Calu3 (cell line): ENCODE measurements at regions not wholly inside any gene's neighbourhood (a gene's known extent, or its start where the extent isn't known, plus 50 kb on each side); places are given as distances from the start of the nearest gene placed in this dataset.
A peak's percentile ranks its signal among the peaks of the same experiment; 100 is the strongest.

Experiments
- BruUV-seq: library from RNA; stranded (reverse); fragments of 400-500 nt; replicated peaks from 2 replicates; lab custom pipeline; 2021; lab: Mats Ljungman, UMichigan
- CTCF ChIA-PET: fragments of 300-600 bp; sonication (Branson Sonifier 250); formaldehyde crosslinking; loops from one replicate; lab custom pipeline; 2022; ENCODE audit warnings: antibody characterized with exemption; lab: Charles Lee
- DNase-seq: peaks from one replicate; pipeline ENCODE4 v3.0.0; 2022
- H3K27ac Mint-ChIP-seq: one replicate; pipeline ENCODE4 v1.8.0; 2022; ENCODE audit warnings: mixed read lengths; ENCODE audit not compliant: unreplicated experiment
- H3K27me3 Mint-ChIP-seq: one replicate; pipeline ENCODE4 v1.8.0; 2022; ENCODE audit warnings: mixed read lengths; ENCODE audit not compliant: unreplicated experiment
- H3K36me3 Mint-ChIP-seq: one replicate; pipeline ENCODE4 v1.8.0; 2022; ENCODE audit warnings: mild to moderate bottlenecking, moderate library complexity, mixed read lengths; ENCODE audit not compliant: insufficient read depth, unreplicated experiment
- H3K4me1 Mint-ChIP-seq: one replicate; pipeline ENCODE4 v1.8.0; 2022; ENCODE audit warnings: mild to moderate bottlenecking, low read depth, mixed read lengths; ENCODE audit not compliant: unreplicated experiment
- H3K4me3 Mint-ChIP-seq: one replicate; pipeline ENCODE4 v1.8.0; 2022; ENCODE audit warnings: mild to moderate bottlenecking, low read depth, moderate library complexity, mixed read lengths; ENCODE audit not compliant: unreplicated experiment
- H3K9me3 Mint-ChIP-seq: one replicate; pipeline ENCODE4 v1.8.0; 2022; ENCODE audit warnings: low read depth, mixed read lengths; ENCODE audit not compliant: unreplicated experiment
- intact Hi-C: fragments of 100-400 bp; cut with micrococcal nuclease; formaldehyde crosslinking; loops from one replicate; pipeline ENCODE4 v1.10.0; 2022; ENCODE audit not compliant: unreplicated experiment
- TF ChIP-seq, protein P1 (sequence below): fragments of 200-600 bp; IDR thresholded peaks from one replicate; pipeline ENCODE4 v1.8.0; 2022; ENCODE audit warnings: antibody characterized with exemption; ENCODE audit not compliant: unreplicated experiment

DNA sequence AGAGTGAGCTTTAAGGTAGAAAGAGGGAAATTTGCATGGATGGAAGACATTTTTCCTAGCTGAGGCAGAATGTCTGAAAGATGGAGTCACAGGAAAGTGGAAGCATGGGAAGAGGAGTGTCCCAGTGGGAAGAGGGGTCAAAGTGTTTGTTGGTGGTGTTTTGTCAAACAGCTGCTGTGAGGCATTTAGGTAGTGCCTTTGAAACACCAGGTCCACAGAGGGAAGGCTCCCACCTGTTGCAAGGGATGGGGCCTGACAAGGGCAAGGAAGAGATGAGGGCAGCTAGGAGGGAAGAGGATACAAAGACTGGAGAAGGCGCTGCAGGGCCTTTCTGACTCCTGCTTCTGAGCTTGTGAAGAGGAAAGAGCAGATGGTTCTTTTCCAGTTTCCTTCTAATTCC is 91.8 kb upstream of the CISTR start:
- CTCF ChIA-PET = interaction anchor here (0.6 kb wide), 1 partner anchor 86 kb away, joined by 10 read pairs; no protein-coding TSS in a partner anchor
- H3K36me3 Mint-ChIP-seq = no peaks in the 10 kb centered on the region
- intact Hi-C loops = no loop called here
- no peak for DNase-seq
- peaks cover 2% of the 10 kb centered on the region for H3K9me3 Mint-ChIP-seq
- TF ChIP-seq, protein P1, sequence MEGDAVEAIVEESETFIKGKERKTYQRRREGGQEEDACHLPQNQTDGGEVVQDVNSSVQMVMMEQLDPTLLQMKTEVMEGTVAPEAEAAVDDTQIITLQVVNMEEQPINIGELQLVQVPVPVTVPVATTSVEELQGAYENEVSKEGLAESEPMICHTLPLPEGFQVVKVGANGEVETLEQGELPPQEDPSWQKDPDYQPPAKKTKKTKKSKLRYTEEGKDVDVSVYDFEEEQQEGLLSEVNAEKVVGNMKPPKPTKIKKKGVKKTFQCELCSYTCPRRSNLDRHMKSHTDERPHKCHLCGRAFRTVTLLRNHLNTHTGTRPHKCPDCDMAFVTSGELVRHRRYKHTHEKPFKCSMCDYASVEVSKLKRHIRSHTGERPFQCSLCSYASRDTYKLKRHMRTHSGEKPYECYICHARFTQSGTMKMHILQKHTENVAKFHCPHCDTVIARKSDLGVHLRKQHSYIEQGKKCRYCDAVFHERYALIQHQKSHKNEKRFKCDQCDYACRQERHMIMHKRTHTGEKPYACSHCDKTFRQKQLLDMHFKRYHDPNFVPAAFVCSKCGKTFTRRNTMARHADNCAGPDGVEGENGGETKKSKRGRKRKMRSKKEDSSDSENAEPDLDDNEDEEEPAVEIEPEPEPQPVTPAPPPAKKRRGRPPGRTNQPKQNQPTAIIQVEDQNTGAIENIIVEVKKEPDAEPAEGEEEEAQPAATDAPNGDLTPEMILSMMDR = no peak
- no peak overlapping the region for H3K27ac Mint-ChIP-seq
- no peak overlapping the region for H3K4me3 Mint-ChIP-seq
- H3K4me1 Mint-ChIP-seq = peaks cover 24% of the 10 kb centered on the region
- no TSS peak for BruUV-seq
- H3K27me3 Mint-ChIP-seq = peaks cover 18% of the 10 kb centered on the region

DNA sequence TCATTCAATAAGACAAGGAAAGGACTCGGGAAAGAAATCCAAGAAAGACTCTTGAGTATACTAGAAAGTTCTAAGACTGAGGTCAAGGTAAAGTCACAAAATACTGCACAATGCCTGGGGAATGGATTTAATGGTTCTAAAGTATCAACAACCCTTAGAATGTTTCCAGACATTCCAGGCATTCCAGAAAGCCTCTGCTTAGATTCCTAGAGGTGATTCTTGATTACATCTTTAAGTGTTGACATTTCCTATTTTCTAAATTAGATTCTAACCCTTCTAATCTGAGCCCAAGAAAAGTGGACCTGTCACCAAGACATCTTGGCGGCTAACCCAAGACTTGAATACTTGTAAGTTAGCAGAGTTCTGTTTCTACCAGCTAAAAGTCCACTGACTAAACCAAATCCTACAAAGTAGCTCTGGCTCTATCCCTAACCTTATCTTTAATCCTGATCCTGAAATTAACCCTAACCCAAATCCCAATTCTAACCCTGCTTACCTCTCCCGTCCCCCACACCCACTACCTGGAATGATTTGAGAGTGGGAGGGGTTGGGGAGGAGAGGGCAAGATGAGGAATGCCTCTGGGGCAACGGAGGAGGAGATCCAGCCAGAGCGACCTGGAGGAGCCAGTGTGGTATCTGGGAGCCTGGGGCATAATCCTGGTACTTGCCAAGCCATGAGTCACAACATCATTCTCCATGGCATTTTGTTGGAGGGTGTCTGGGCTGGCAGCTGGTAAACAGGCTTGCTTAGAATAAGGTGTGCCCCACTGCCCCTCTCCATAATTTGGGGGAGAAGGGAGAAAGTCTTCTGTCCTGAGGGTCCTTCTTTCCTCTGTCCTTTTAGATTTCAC is 93.4 kb upstream of the HOXC13 start:
- peak; percentile 60 for DNase-seq
- Mint-ChIP-seq H3K36me3 (no peaks in the 10 kb centered on the region), H3K27me3 (peaks cover 18% of the 10 kb centered on the region), H3K9me3 (peaks cover 2% of the 10 kb centered on the region), H3K4me3 (no peak overlapping the region), H3K27ac (no peak overlapping the region), H3K4me1 (peaks cover 24% of the 10 kb centered on the region)
- TF ChIP-seq, protein P1 = no peak
- intact Hi-C loops = no loop called here
- BruUV-seq = no TSS peak
- CTCF ChIA-PET = no interaction called here

DNA sequence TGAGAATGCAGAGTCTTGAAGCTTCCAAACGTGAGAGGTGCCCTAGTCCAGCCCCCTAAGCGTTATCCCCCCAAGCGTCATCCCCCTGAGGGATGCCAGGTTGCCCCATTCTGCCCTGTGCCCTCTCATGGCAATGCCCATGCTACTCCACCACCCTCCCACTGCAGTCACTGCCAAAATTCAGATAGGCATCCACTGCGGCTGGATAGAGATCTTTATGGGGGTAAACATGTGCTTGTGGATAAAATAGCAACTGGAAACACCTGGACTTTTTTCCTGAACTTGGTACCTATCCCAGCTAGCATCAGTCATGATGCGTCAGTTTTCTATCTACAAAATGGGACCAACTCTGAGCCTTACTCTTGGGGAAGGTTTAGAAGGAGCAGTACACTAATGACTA is 92.7 kb upstream of the HOXC13 start:
- peaks cover 2% of the 10 kb centered on the region for H3K9me3 Mint-ChIP-seq
- TF ChIP-seq, protein P1 = no peak
- no peak overlapping the region for H3K4me3 Mint-ChIP-seq
- peaks cover 18% of the 10 kb centered on the region for H3K27me3 Mint-ChIP-seq
- DNase-seq = no peak
- no peaks in the 10 kb centered on the region for H3K36me3 Mint-ChIP-seq
- intact Hi-C loops = no loop called here
- H3K4me1 Mint-ChIP-seq = peaks cover 24% of the 10 kb centered on the region
- CTCF ChIA-PET = no interaction called here
- no peak overlapping the region for H3K27ac Mint-ChIP-seq
- BruUV-seq = no TSS peak

DNA sequence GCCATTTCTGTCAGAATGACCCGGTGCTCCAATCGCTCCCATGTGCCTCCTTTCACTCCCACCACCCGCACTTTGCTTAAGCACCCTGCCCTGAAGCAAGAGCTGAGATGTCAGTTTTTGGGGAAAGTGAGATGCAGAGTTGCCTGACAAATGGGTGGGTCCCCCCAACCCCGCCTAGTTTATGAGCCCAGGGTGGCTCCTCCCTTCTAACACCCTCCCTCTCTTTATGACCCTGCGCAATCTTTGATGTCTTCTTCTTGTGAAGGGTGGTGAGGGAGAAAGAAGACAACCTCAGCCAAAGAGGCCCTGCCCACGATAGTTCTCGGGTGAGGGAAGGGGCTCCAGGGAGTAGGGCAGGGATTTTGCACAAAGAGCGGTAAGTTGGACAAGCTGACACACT is 89.5 kb upstream of the HOXC13 start:
- no peak for DNase-seq
- Mint-ChIP-seq H3K36me3 (no peaks in the 10 kb centered on the region), H3K27me3 (no peaks in the 10 kb centered on the region), H3K27ac (no peak overlapping the region), H3K4me3 (no peak overlapping the region), H3K4me1 (peaks cover 16% of the 10 kb centered on the region), H3K9me3 (no peaks in the 10 kb centered on the region)
- intact Hi-C loops = no loop called here
- TF ChIP-seq, protein P1 = no peak
- CTCF ChIA-PET = no interaction called here
- BruUV-seq = no TSS peak
